ENCODE measurements at regions not wholly inside any gene's neighbourhood (a gene's known extent, or its start where the extent isn't known, plus 50 kb on each side); places are given as distances from the start of the nearest gene placed in this dataset.

- no peaks in the 10 kb centered on the region for H3K9me3 ChIP-seq
- DNase-seq (ENCODE audit: low spot score in 2 of 2) = no peak
- H3K27ac ChIP-seq = no peak overlapping the region
- no peaks in the 10 kb centered on the region for H3K36me3 ChIP-seq
- no peaks in the 10 kb centered on the region for H3K27me3 ChIP-seq
- no peak overlapping the region for H3K4me3 ChIP-seq
- whole genome bisulfite sequencing, 2 donors = 83 to 88% methylated on average over 2 of the region's 2 CpGs
- no peaks in the 10 kb centered on the region for H3K4me1 ChIP-seq
- TF ChIP-seq EP300 (IDR thresholded peaks at IDR 0.05) (no peak), POLR2A (IDR thresholded peaks at IDR 0.05) (no peak), CTCF (IDR thresholded peaks at IDR 0.05) (no peak)
Observed at GRCh38 chr3:145282505-145282904, 878.5 kb downstream of the PLOD2 start.

GRCh38 chr3:145286937-145287336, 874.0 kb downstream of the PLOD2 start:
- H3K9me3 ChIP-seq = no peaks in the 10 kb centered on the region

DNA sequence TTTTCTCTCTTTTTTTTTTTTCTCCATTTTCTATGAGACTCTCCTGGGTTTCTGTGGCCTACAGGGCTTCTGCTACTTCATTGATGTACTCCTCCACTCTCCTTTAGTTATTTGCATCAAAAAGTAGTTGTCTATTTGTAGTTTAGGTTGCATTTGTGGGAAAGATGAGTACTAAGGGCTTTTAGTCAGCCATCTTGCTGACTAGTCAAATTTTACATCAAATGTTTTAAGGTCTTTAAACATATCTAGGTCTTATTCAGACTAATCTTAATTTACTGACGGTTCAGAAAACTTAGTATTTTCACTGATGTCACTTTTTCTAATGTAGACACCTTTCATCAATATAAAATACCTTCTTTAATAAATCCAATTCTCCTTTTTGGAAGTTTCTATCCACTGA, 871.0 kb downstream of the PLOD2 start:
- Histone ChIP-seq H3K27me3 (no peaks in the 10 kb centered on the region), H3K36me3 (no peaks in the 10 kb centered on the region), H3K4me1 (no peaks in the 10 kb centered on the region), H3K9me3 (no peaks in the 10 kb centered on the region), H3K27ac (no peak overlapping the region), H3K4me3 (no peak overlapping the region)
- DNase-seq (ENCODE audit: low spot score in 2 of 2) = no peak
- 87 to 89% methylated on average over 1 of the region's 1 CpG for WGBS, 2 donors
- TF ChIP-seq POLR2A (IDR thresholded peaks at IDR 0.05) (no peak), CTCF (IDR thresholded peaks at IDR 0.05) (no peak), EP300 (IDR thresholded peaks at IDR 0.05) (no peak)

More at GRCh38 chr3:145286937-145287336, 874.0 kb downstream of the PLOD2 start:
- Histone ChIP-seq H3K27ac (no peak overlapping the region), H3K36me3 (no peaks in the 10 kb centered on the region), H3K4me3 (no peak overlapping the region), H3K27me3 (no peaks in the 10 kb centered on the region), H3K4me1 (no peaks in the 10 kb centered on the region)
- DNase-seq (ENCODE audit: low spot score in 2 of 2) = no peak
- TF ChIP-seq CTCF (IDR thresholded peaks at IDR 0.05) = no peak
- no peak for TF ChIP-seq POLR2A (IDR thresholded peaks at IDR 0.05)
- no peak for TF ChIP-seq EP300 (IDR thresholded peaks at IDR 0.05)
- 86 to 89% methylated on average over 1 of the region's 1 CpG for WGBS, 2 donors

DNA sequence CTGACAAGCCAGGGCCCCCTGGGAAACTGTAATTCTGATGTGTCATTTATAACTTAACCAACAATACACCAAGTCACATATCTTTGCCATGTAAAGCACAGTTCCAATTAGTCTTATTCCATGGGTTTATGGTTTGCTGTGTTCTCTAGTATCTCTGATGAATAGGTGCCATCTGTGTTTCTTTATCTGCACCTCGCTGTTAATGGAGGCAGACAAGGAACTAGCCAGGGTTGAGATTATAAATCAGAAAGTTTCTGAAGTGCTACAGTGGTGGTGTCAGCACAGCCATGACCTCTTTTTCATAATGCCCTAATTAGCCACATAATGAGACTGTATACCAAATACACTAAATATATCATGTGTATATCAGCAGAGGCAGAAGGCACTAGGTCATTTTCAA, 866.4 kb downstream of the PLOD2 start:
- Histone ChIP-seq H3K9me3 (no peaks in the 10 kb centered on the region), H3K4me1 (no peaks in the 10 kb centered on the region), H3K4me3 (no peak overlapping the region), H3K36me3 (no peaks in the 10 kb centered on the region), H3K27me3 (no peaks in the 10 kb centered on the region), H3K27ac (no peak overlapping the region)
- TF ChIP-seq POLR2A (IDR thresholded peaks at IDR 0.05) (no peak), CTCF (IDR thresholded peaks at IDR 0.05) (no peak), EP300 (IDR thresholded peaks at IDR 0.05) (no peak)
- 37 to 56% methylated on average over 1 of the region's 1 CpG for WGBS, 2 donors
- no peak for DNase-seq (ENCODE audit: low spot score in 2 of 2)

DNA sequence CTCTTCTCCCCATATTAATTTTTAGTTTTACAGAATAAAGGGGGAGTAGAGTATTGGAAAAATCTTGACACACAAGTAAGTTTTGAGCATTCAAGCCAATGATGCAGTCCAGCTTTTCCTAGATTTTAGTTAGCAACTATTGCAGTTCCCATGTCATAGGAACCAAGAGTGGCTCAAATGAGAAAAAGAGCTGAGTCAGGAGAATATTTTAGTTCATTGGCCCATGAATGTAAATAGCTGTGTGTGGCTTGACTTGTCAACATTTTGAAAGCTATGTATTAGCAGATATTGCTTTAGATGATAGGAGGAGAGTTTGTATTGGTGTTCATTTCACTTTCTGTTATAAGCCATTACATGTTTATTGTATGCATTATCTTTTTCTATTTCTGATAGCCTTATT, 853.7 kb downstream of the PLOD2 start:
- no peak overlapping the region for H3K4me3 ChIP-seq
- TF ChIP-seq CTCF (IDR thresholded peaks at IDR 0.05) (no peak), EP300 (IDR thresholded peaks at IDR 0.05) (no peak), POLR2A (IDR thresholded peaks at IDR 0.05) (no peak)

More for the DNA sequence above, 853.7 kb downstream of the PLOD2 start:
- DNase-seq (ENCODE audit: low spot score in 2 of 2) = no peak
- H3K36me3 ChIP-seq = no peaks in the 10 kb centered on the region
- H3K27me3 ChIP-seq = no peaks in the 10 kb centered on the region
- no peaks in the 10 kb centered on the region for H3K4me1 ChIP-seq
- H3K9me3 ChIP-seq = no peaks in the 10 kb centered on the region
- H3K27ac ChIP-seq = no peak overlapping the region

Measured in tibial nerve (tissue), 4 donors.